HG02759 (cell line): ENCODE measurements at regions not wholly inside any gene's neighbourhood (a gene's known extent, or its start where the extent isn't known, plus 50 kb on each side); places are given as distances from the start of the nearest gene placed in this dataset.
"Not testable (repeated sequence)": the region's sequence is repeated elsewhere in the genome, so short reads cannot be mapped to it uniquely, and the experiment has no call there.

Experiments used
- ATAC-seq: cut with Tn5 transposase; IDR thresholded peaks from one replicate; pipeline ENCODE4 v1.9.1; 2021; ENCODE audit warnings: mild to moderate bottlenecking, moderate library complexity; ENCODE audit not compliant: unreplicated experiment

DNA sequence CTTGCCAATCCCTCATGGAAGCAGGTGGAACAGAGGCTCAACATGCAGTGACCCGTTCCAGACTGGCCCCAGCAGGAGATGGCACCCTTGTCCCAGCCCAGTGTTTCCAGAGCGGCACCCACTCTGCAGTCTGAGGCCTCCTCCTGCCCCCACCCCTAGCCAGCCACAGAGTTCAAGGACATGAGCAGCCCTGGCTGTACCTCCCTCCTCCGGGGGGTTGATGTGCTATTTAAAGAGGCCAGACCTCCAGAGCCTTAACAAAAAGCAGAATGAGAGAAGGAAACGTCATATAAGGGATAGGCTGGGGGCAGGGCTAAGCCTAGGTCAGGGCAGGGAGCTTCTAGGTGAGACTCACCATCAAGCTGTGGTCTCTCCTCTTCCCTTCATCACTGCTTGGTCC is 115.7 kb upstream of the NANOS1 start:
- ATAC-seq, result no peak

DNA sequence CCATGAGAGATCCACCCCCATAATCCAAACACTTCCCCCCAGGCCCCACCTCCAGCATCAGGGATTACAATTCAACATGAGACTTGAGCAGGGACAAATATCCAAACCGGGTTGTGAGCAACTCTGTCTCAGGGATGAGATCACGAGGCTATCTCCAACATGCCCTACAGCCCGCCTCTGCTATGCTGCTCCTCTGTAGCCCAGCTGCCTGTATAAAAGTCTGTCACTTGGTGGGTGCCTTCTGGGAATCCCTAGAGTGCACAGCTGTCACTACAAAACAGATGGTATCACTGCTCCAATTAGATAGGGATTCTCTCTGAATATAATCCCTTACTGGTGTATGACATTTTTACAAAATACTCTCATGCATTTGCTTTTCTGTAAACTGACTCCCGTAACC is 114.9 kb upstream of the NANOS1 start:
- ATAC-seq, result no peak

DNA sequence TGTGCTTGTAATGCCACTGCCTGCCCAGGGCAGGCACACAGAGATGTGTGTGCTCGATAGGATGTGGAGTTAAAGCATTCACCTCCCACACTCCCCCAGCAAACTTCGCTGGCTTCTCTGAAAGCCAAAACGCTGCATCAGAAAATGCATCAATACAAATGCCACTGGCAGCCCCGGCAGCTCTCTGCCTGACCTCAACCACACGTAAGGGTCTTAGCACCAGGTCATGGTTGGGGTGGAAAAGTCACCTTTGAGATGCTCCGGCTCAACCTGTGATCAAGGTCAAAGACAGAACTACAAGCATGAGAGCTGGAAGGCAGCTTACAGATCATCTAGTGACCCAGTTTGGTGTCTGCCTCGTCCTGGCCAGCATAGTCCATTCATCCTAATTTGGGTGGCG is 114.4 kb upstream of the NANOS1 start:
- ATAC-seq, result no peak

DNA sequence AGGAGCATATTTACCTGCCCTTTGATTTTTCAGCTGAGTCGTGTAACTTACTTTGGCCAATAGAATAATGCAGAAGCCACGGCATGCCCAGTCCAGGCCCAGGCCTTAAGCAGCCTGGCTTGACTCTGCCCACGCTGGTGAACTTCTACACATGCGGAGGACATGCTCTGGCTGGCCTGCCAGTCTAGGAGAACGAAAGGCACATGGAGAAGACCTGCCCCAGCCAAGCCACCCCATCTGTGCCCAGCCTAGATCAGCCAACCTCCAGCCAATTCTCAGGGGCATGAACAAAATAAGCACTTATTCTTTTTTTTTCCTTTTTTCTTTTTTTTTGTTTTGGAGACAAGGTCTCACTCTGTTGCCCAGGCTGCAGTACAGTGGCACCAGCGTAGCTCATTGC is 112.7 kb upstream of the NANOS1 start:
- ATAC-seq, result no peak

DNA sequence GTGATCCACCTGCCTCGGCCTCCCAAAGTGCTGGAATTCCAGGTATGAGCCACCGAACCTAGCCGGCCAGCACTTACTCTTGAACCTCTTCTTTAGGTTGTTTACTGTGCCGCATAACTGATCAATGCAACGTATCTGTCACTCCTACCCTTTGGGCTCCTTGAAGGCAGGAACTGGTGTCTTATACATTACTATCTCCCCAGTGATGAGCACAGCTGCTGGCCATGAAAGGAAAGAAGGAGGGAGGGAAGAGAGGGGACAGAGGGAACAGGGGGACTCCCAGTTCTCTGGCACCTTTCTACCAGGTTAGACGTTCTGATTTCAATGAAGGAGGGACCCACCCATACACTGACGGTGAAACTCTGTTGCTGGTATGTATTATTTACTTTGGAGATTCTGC is 111.8 kb upstream of the NANOS1 start:
- no peak for ATAC-seq

DNA sequence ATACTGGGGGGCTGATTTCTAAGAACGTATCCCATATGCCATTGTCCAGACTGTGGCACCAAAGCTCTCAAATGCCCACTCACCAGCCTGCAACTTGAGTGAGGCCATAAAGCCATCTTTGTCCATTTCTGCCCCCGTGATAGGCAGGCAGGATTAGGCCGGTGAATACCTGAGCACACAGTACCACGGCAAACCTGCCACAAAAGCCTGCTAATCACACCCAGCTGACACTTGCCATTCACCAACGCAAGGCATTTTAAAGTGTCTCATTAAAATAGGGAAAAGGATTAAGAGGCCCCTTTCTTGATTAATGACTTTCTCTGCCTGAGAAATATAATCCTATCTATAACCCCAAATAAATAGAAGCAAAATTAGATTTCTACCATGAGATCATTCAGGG is 111.4 kb upstream of the NANOS1 start:
- ATAC-seq, result no peak

DNA sequence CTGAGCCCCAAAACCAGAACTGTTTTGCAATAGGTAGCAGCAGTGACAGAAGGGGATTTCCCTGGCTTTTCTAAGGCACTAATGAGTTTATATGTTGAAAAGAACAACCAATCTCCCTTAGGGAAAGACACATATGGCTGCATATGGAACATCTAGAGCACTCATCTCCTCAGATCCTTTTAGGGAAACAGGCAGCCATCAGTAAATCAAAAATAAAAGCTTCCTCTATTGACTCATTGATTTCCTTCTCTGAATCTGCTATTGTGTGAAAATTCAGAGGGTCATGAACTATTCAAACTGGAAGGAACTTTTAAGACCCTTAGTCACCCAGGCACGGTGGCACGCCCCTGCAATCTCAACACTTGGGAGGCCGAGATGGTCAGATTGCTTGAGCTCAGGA is 110.9 kb upstream of the NANOS1 start:
- no peak for ATAC-seq

DNA sequence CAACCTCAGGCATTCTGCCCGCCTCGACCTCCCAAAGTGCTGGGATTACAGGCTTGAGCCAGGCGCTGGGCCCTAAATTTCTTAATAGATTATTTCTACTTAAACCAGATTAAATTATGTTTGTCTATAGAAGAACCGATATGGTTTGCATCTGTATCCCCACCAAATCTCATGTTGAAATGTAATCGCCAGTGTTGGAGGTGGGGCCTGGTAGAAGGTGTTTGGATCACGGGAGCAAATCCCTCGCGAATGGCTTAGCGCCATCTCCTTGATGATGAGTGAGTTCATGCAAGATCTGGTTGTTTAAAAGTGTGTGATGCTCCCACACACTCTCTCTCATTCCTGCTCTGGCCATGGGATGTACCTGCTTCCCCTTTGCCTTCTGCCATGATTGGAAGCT is 109.3 kb upstream of the NANOS1 start:
- no peak for ATAC-seq

DNA sequence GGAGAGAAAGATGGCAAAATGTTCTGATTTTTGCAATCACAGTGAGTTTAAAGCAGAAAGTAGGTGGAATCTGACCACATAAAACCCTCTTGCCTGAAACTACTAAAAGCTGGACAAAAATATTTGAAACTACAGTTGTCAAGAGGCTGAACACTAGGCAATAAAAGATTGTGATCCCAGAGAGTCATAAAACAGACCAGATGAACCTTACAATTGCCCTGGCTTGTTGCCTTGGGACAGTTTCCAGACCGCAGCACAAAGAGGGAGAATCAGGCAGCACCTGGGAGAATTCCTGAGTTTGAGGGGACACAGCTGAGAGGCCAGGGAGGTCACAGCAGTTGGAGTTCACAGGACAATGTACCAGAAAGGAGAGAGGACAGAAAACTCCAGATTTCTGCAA is 107.3 kb upstream of the NANOS1 start:
- no peak for ATAC-seq

DNA sequence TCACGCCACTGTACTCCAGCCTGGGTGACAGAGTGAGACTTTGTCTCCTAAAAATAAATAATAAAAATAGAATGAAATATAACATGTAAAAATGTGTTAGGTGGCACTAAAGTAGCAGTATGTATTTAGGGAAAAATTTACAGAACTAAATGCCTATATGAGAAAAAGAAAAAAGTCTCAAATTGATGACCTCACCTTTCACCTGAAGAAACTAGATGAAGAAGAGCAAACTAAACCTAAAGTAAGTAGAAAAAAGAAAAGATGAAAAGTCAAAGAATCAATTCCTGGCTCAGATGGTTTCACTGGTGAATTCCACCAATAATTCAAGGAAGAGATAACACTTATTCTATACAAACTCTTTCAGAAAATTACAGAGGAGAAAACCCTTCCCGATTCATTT is 106.5 kb upstream of the NANOS1 start:
- no peak for ATAC-seq

DNA sequence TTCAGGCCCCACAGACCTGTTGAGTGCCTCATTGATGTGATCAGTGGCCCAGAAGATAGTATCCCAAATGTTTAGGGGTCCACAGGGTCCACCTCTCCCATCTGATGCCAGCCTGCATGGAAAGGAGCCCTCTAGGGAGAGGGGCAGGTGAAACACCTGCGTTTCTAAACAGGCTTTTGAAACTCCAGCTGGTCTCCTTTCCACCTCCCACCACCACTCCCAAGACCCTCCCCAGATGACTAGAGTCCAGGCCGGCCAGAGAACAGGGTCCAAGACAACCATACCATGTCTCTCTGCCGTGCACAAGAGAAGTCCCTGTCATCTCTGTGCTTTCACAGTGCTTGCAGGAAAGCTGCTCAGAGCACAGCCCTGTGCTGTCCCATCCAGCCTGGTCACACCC is 105.0 kb upstream of the NANOS1 start:
- no peak for ATAC-seq

DNA sequence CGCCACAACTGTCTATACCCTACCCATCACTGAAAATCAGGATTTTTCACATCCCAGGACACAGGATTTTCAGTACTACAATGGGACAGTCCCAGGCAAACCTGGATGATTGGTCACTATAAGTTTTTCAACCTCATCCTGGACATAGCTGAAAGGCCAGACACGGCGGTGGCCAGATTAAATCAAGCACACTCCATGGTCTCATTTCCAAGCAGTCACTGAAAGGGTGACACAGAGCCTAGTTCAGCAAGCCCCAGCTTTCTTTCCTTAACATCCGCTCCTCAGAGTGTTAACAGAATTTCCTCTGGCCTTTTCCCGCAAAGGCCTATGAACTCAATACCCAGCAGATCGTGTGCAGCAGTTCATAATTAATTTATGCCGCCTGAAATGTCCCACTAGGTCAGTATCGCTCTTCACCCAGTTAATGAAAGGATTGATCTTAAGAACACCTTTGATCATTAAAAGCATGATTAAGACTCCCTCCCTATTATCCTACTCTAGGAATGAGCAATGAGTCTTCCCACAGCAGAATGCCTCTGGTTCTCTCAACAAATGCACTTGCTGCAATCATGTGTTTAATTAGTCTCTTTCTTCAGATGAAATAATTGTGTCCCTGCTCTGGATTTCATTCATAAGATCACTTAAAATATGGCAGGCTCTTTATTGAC is 104.0 kb upstream of the NANOS1 start:
- ATAC-seq, result no peak

DNA sequence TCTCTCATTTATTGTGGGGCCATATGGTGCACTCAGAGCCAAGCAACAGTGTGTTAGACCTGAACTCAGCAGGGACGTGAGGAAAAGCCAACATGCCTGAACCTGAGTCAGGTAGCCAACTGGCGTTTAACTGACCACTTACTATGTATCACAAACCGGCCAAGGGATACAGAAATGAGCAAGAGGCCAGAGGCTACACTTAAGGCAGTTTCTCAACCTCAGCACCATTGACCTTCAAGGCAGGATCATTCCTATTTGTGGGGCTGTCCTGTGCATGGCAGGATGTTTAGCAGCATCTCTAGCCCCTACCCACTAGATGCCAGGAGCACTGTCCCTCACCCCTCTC is 103.5 kb upstream of the NANOS1 start:
- no peak for ATAC-seq

DNA sequence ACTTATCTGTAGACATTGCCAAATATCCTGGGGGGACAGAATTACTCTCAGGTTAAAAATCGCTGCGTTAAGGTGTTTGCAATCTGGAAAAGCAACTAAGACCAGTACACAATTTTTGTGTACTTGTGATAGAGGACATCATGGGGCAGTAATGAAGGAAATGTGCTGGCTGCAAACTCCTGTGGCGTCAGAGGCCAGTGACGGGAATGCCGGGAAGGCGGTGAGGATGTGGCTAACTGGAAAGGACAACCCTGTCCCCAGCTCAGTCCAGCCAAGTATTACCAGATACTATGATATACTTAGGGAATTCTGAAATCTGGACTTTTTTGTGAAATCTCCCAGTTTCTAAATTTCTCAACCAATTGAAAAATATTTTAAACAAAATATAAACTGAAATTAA is 103.1 kb upstream of the NANOS1 start:
- ATAC-seq, result no peak

DNA sequence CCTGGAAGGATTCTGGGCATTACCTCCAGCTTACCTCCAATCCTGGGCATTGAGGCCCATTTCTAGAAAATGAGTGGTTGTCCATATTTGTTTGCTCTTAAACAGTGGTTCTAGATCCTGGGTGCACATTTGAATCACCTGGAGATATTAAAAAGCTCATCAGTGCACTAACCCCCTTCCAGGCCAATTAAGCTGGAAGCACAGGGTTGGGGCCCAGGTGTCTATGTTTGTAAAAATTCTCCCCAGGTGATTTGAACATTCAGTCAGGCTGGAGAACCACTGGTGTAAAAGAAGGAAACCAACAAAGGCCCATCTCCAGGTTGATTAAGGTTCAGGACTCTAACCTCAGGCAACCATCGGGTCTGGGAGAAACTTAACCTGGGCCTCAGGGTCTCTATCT is 102.6 kb upstream of the NANOS1 start:
- no peak for ATAC-seq

DNA sequence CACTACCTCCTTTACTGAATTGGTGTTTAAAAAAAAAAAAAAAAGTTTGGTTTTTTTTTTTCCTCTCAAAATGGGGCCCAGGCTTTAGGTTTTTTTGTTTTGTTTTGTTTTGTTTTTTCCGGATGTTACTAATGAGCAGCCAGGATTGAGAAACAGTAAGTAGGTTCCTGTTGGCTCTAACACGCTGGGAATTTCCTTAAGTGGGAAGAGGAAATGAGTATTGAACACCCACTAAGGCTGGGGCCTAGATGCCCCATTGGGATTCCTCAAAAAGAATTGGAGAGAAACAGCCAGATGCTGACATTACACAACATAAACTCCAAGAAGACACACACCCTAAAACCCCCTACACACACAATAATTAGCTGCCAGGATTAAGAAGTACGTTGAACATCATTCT is 102.2 kb upstream of the NANOS1 start:
- no peak for ATAC-seq

DNA sequence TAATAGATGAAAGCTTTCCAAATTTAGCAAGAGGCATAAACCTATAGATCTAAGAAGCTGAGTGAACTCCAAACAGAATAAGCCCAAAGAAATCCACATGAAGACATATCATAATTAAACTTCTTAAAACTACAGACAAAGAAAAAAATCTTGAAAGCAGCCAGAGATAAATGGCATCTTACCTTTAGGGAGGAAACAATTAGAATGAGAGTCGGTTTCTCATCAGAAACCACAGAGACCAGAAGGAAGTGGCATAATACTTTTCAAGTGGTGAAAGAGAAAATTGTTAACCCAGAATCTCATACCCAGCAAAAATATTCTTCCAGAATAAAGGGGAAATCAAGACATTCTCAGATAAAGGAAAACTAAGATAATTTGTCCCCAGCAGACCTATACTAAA is 98.9 kb upstream of the NANOS1 start:
- no peak for ATAC-seq

DNA sequence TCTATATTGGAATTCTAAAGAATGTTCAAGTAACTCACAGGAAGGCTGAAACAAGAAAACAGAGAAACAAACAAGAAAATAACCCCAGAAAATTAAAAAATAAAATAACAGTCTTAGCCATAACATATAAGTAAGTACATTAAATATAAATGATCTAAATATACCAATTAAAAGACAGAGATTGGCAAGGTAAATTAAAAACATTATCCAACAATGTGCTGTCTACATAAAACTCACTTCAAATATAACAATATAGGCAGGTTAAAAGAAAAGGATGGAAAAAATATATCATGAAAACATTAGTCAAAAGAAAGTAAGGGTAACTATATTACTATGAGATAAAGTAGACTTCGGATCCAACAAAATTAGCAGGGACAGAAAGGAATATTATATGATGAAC is 98.1 kb upstream of the NANOS1 start:
- no peak for ATAC-seq

DNA sequence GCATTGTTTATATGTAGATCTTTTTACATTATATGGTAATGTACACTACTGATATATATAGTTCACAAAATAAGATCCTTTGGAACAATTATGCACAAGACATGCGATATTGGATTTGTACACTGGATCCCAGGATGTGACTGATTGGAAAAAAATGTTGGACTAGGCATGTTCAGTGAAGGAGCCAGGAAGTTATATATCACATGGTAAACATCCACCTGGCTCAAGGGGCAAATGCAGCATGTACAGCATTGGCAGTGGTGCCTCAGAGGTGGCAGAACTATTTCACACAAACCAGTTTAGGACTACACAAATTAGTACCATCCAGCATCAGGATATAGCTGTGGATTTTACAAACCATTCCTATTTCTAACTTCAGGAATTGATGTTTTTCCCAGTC is 97.4 kb upstream of the NANOS1 start:
- not testable (repeated sequence) for ATAC-seq

DNA sequence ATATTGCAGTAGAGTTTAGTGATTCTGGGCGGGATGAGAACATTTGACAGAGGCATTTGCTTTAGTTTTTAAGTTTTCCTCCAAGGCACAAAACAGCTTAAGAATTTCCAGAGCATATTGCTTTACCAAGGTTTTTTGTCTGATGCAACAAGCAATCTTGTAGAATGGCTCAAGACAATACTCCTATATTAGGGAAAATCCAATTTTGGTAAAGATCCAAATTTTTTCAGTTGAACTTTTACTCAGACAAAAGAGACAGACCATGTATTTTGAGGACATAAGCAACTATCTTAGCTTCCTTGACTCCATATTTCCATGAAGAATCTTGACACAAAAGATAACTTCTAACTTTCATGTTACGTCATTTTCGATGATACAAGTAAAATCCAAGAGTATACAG is 92.3 kb upstream of the NANOS1 start:
- no peak for ATAC-seq

DNA sequence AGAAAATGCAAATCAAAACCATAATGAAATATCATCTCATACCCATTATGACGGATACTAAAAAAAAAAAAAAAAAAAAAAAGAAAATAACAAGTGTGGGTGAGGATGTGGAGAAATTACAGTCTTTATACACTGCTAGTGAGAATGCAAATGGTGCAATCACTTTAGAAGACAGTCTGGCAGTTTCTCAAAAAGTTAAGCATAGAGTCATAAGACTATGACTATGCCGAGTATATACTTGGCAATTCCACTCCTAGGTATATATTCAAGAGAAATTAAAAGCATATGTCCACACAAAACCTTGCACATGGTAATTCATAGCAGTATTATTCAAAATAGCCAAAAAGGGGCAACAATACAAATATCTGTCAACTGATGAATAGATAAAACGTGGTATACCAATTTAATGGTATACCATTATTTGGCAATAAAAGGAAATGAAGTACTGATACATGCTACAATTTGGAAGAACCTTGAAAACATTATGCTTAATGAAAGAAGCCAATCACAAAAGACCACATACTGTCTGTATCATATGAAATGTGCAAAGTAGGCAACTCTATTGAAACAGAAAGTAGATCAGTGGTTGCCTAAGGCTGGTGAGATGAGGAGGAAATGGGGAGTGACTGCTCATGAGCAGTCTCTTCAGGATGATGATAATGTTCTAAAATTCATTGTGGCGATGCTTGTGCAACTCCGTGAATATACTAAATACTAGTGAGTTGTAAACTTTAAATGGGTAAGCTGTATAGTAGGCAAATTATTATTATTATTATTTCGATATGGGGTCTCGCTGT is 90.1 kb upstream of the NANOS1 start:
- no peak for ATAC-seq

DNA sequence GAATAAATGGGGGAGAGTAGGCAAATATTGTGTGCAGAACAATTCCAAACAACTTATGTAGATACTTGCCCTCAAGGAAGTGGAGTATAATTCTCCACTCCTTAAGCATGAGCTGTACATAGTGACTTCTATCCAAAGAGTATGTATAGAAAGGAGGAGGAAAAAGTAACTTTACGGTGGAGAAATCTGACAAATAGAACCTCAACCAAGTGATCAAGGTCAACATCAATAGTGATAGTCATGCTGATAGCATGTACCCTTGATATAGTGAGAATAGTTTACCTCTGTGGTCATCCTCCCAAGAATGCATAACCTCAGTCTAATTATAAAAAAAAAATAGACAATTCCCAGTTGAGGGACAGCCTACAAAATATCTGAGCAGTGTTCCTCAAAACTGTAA is 89.1 kb upstream of the NANOS1 start:
- no peak for ATAC-seq

DNA sequence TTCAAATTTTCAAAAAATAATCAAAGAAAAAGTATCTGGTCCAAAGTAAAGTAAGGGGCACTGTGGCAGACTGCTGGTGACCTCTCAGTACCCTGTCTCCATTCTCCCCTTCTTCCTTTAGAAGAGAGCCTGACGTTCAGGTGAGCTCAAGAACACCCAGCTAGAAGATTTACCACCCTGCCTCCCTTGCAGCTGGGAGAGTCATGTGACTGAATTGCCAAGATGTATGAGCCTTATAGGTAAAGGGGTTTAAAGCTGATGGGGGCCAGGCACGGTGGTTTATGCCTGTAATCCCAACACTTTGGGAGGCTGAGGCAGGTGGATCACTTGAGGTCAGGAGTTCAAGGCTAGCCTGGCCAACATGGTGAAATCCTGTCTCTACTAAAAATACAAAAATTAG is 86.3 kb upstream of the NANOS1 start:
- ATAC-seq, result no peak
